ENCODE measurements at regions not wholly inside any gene's neighbourhood (a gene's known extent, or its start where the extent isn't known, plus 50 kb on each side); places are given as distances from the start of the nearest gene placed in this dataset.

DNA sequence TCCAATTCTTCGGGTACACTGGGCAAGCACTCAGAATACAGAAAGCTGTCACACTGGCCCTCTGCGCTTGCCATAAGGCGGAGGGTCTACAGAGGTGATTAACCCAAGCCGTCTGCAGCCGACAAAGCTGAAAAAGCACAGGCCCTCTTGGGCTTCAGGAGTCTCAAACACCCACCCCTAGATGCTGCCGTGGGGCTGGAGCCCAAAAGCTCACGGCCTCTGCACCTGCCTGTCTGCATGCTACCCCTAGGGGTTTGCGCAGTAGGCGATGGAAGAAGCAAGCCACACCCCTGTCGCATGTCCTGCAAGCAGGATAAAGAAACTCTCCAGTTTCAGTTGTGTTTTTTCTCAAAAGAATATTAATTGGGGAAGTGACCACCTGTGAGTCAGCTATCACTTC lies 118.8 kb upstream of the PLEKHA5 start:
- DNase-seq (ENCODE audit: low spot score) (no peak), FAIRE-seq (no peak)

GRCh38 chr12:19012965-19013364 lies 116.6 kb upstream of the PLEKHA5 start:
- FAIRE-seq: no peak
- DNase-seq (ENCODE audit: low spot score): no peak

DNA sequence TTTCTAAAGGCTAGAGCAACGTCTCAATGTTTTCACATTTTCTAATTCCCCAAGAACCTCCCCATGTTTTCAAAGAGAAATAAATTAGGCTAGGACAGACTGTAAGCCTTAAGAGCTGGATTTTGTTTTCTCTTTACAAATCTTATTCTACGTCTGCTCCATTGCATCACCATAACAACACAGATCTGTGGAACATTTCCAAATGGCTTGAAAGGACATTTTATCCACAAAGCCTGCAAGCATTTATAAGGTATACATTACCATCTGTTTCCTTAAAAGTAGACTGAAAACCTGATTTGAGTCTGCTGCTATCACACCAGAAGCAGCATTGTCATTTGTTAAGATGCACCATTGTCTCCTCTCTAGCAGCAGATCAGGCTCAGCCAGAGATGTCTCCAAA lies 115.3 kb upstream of the PLEKHA5 start:
- FAIRE-seq (no peak), DNase-seq (ENCODE audit: low spot score) (no peak)

DNA sequence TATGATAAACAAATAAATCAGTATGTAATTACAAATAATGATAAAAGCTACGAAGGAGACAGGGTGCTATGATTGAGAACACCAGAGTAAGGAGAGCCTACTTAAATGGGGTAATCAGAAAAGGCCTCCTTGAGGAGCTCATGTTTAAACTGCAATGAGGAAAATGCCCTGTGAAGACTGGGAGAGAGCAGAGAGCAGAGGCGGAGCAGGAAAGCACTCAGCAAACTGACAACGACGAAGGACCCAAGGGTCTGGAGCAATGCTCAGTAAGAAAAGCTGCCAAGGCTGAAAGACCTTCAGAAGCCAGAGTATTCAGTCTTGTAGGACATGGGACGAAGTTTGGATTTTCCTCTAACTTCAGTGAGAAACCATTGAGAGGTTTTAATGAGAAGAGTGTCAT lies 114.2 kb upstream of the PLEKHA5 start:
- FAIRE-seq: no peak

GRCh38 chr12:19018302-19018970 lies 111.1 kb upstream of the PLEKHA5 start:
- FAIRE-seq (no peak), DNase-seq (ENCODE audit: low spot score) (peak; percentile 65)

More for the DNA sequence above, 114.2 kb upstream of the PLEKHA5 start:
- no peak for DNase-seq (ENCODE audit: low spot score)

DNA sequence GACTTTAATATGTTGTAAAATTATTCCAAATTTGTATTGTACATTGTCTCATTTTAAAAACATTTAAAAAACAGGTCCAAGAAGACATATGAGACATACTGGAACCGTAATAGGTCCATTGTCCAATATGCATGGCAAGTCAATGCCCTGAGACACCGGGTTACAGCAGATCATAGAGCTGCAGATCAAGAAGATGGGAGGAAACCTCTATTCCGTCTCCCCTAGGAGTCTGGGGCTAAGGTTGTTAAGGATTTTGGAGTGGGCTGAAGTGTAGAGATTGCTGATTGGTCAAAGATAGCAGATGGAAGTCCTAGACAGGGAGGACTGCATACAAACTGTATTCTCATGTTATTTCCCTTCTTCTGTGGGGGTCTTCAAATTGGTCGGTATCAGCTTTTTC lies 108.3 kb upstream of the PLEKHA5 start:
- no peak for FAIRE-seq
- DNase-seq (ENCODE audit: low spot score): no peak

GRCh38 chr12:19021646-19022045 lies 107.9 kb upstream of the PLEKHA5 start:
- FAIRE-seq (no peak), DNase-seq (ENCODE audit: low spot score) (no peak)

- no peak for DNase-seq (ENCODE audit: low spot score)
- no peak for FAIRE-seq
Observed at GRCh38 chr12:19025582-19025981, 104.0 kb upstream of the PLEKHA5 start.

- no peak for DNase-seq (ENCODE audit: low spot score)
Observed at GRCh38 chr12:19026034-19026433, 103.5 kb upstream of the PLEKHA5 start.

DNA sequence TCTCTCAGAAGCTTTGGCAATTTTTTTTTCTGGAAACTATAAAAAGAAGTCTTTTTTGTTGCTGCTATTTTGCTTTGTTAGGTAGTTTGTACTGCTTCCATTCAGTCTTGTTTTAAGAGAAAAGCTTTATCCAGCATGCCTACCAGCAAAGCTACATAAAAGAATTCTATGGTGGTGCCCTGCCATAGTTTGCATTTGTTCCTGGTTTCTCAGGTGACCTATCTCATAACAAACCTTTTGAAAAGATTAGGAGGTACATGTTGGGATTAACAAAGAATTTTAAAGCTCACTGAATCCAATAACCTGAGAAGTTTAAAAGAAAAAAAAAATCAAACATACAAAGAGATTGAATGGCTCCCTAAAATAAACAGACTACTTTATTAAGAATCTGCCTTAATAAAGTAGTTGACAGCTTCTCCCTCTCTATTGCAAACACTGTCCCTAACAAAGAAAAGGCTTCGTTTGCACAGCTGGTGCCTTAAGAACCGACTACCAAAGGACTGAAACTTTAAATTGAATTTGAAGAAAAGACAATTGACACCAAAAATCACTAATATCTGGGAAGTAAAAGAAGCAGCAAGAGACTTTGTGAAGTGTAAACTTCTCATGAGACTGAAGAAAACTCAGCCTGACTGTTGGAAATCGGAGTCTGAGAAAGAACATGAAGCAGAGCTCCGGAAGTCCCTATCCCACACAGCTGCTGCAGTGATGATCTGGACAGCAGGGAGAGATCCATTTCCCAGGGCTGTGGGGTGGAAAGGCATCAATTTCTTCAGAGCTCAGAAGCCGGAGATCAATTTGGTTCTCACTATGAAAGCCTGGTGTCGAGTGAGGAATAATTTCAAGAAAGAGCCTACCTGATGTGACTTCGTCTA lies 102.7 kb upstream of the PLEKHA5 start:
- DNase-seq (ENCODE audit: low spot score) (no peak), FAIRE-seq (no peak)

More at GRCh38 chr12:19026034-19026433, 103.5 kb upstream of the PLEKHA5 start:
- no peak for FAIRE-seq

- DNase-seq (ENCODE audit: low spot score) (no peak), FAIRE-seq (no peak)
Observed at GRCh38 chr12:19030180-19030579, 99.4 kb upstream of the PLEKHA5 start.

DNA sequence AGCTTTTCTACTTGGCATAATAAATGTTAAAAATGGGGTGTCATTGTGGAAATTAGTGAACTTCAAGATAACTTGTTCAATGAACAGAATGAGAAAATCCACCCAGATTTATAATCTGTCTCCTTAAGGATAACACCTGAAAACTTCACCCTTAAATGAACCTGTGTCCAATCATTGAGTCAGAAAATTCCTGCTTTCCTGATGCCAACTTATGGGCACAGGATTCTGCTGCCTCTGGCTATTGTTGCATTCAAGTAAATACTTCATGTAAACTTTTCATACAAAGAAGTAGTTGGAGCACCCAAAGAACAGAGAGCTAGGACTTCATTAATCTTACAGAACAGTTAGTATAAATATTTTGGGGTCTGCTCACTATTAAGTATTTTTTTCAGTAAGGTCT lies 98.9 kb upstream of the PLEKHA5 start:
- FAIRE-seq: no peak
- no peak for DNase-seq (ENCODE audit: low spot score)

DNA sequence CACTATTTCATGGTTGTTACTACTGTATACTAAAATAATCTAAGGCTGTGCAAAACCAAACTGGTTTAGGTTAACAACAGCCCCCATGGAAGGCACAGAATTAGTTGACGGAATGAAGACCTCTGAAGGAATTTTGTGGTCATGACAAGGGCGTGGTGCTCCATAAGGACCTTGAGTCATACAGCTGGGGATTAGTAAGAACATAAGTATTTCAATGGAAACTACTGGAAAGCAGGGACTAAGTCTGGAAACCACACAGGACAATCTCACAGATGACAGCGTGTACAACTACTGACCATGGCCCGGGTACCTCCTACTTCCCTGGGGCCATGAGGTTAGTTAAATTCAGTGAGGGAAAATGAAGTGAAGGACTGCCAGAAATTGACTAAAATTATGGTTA lies 98.5 kb upstream of the PLEKHA5 start:
- FAIRE-seq (peak; percentile 9), DNase-seq (ENCODE audit: low spot score) (peak; percentile 84)

DNA sequence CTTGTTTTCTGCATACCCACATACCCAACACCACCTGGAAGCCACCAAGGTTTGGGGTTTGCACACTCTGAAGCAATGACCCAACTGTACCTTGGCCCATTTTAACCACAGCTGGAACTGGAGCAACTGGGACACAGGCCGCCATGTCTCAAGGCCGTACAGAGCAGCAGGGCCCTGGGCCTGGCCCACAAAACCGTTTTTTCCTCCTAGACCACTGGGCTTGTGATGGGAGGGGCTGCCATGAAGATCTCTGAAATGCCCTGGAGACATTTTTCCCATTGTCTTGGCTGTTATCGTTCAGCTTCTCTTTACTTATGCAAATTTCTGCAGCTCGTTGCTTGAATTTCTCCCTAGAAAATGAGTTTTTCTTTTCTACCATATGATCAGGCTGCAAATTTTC lies 96.7 kb upstream of the PLEKHA5 start:
- DNase-seq (ENCODE audit: low spot score) (no peak), FAIRE-seq (no peak)

DNA sequence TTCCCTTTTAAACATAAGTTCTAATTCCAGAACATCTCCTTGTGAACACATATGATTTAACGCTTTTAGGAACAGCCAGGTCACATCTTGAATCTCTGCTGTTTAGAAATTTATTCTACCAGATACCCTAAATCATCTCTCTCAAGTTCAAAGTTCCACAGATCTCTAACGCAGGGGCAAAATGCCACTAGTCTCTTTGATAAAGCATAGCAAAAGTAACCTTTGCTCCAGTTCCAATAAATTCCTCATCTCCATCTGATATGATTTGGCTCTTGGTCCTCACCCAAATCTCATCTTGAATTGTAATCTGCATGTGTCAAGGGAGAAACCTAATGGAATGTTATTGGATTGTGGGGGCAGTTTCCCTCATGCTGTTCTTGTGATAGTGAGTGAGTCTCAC lies 96.3 kb upstream of the PLEKHA5 start:
- no peak for DNase-seq (ENCODE audit: low spot score)
- FAIRE-seq: no peak

- no peak for FAIRE-seq
Observed at GRCh38 chr12:19034937-19035336, 94.6 kb upstream of the PLEKHA5 start.

DNA sequence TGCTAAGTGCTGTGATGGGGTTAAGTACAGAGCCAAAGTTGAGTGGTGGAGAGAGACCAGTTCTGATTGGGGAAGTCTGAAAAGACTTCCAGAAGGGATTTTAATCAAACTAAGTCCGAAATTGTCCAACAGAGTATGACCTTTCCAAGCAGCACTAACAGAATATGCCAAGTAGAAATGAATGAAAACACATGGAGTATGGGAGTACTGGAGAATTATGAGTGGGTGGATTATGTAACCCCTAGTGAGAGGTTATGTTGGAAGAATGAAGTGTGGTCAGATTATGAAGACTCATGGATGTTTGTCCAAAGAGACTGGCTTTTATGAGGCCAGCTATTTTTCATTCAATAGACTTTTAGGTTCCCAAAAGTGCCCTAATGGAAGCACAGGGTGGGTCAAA lies 94.0 kb upstream of the PLEKHA5 start:
- no peak for DNase-seq (ENCODE audit: low spot score)
- FAIRE-seq: no peak

More at GRCh38 chr12:19034937-19035336, 94.6 kb upstream of the PLEKHA5 start:
- DNase-seq (ENCODE audit: low spot score): no peak

DNA sequence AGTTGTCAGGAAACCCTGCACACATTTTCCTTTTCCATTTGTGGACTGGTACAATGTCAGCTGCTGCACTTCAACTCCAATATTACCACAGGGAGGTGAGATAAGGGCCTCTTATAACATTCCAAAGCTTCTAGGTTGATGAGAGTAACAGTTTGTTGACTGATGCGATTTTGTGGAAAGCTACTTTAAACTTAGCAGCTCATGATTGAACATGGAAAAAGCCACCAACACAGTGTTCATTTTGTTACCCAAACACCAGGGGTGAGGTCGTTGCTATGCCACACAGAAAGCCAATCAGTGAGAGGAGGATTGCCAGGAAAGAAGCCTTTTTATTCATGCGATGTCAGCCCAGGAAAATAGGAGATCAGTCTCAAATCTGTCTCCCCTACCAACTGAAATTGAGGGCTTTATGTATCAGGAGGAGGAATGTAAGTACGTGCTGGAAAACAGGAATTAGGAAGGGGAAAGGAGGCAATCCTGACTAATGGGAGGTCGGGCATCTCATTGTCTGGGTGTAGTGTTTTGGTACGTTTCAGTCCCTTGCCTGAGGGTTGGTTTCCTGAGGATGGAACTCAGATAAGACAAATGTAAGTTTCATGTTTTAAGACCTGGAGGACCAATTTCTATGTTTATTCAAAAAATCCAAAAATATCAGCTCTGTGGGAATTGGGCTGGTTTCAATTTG lies 92.7 kb upstream of the PLEKHA5 start:
- no peak for FAIRE-seq
- DNase-seq (ENCODE audit: low spot score): no peak

- no peak for DNase-seq (ENCODE audit: low spot score)
- FAIRE-seq: no peak
Observed at GRCh38 chr12:19038209-19038608, 91.3 kb upstream of the PLEKHA5 start.

DNA sequence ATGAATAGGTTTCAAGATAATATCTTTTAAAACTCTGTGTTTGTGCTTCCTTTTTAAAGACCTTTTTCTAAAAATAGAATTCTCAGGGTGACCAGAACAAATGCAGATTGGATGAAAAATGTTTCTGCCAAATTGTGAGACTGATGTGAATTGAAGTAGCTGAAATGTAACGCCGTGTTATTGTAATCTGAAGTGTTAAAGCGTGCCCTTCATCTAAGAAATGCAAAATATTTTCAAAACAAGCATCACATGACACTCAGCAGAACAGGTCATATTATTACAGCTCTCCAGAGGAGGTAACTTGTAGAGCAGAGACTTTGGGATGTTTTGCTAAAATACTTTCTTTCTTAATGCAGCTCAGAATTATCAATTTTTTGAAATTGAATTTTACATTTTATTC lies 90.0 kb upstream of the PLEKHA5 start:
- DNase-seq (ENCODE audit: low spot score): no peak
- FAIRE-seq: no peak

GRCh38 chr12:19042221-19042620 lies 87.3 kb upstream of the PLEKHA5 start:
- DNase-seq (ENCODE audit: low spot score): no peak
- FAIRE-seq: no peak

DNA sequence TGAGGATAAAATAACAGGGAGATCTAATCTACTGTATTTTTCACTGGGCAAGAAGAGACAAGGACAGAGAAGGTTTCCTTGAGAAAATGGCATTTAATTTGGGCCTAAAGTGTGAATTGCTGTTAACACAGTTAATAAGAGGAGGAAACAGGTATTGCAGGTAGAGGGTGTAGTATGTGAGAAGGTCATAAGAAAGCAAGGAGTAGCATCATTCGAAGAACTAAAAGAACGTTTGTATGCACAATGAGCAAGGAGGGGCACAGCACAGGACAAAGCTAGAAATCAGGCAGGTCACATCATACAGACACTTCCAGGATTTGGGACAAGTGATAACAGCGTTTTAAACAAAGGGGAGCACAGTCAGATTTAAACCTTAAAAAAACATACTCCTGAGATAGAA lies 85.1 kb upstream of the PLEKHA5 start:
- FAIRE-seq: no peak
- no peak for DNase-seq (ENCODE audit: low spot score)
